OCI-LY3 (cell line): ENCODE measurements at regions not wholly inside any gene's neighbourhood (a gene's known extent, or its start where the extent isn't known, plus 50 kb on each side); places are given as distances from the start of the nearest gene placed in this dataset.

Experiments
- CTCF ChIP-seq: fragments of 200-600, 300-600 bp; sonication (generic); IDR thresholded peaks from 2 replicates; pipeline ENCODE4 v1.5.1; 2014; ENCODE audit warnings: antibody characterized with exemption, low read length, low read depth
- EZH2phosphoT487 ChIP-seq: fragments of 200-600 bp; shearing (Covaris generic); IDR thresholded peaks from 2 replicates; pipeline ENCODE4 v1.6.1; 2018; ENCODE audit warnings: antibody characterized with exemption, mixed run types, low read depth

- no peak for TF ChIP-seq CTCF
- TF ChIP-seq EZH2phosphoT487: no peak
These were observed 333.9 kb upstream of the CNR1 start for GRCh38 chr6:88499845-88500699.
